ENCODE measurements at regions not wholly inside any gene's neighbourhood (a gene's known extent, or its start where the extent isn't known, plus 50 kb on each side); places are given as distances from the start of the nearest gene placed in this dataset.

- Histone ChIP-seq H3K4me3 (no peak overlapping the region), H3K4me1 (peaks cover 0 to 13% (median 8%) of the 10 kb centered on the region in 4 donors), H3K27me3 (no peaks in the 10 kb centered on the region), H3K9me3 (no peaks in the 10 kb centered on the region), H3K27ac (no peak overlapping the region), H3K36me3 (no peaks in the 10 kb centered on the region)
- WGBS, 2 donors = 94 to 95% methylated on average over 10 of the region's 10 CpGs
- no peak for ATAC-seq (ENCODE audit: low FRiP score in 2 of 2)
- no peak for DNase-seq
- TF ChIP-seq POLR2A (IDR thresholded peaks at IDR 0.05) (no peak), POLR2AphosphoS5 (IDR thresholded peaks at IDR 0.05) (no peak), EP300 (IDR thresholded peaks at IDR 0.05) (no peak), CTCF (IDR thresholded peaks at IDR 0.05) (no peak)
Measured at GRCh38 chr9:89865981-89866380, 261.2 kb downstream of the GADD45G start.

- TF ChIP-seq EP300 (IDR thresholded peaks at IDR 0.05) = no peak
- no peak for TF ChIP-seq CTCF (IDR thresholded peaks at IDR 0.05)
- TF ChIP-seq POLR2A (IDR thresholded peaks at IDR 0.05) = no peak
- no peak for TF ChIP-seq POLR2AphosphoS5 (IDR thresholded peaks at IDR 0.05)
- peaks cover 0 to 13% (median 8%) of the 10 kb centered on the region in 4 donors for H3K4me1 ChIP-seq
- no peaks in the 10 kb centered on the region for H3K27me3 ChIP-seq
- whole genome bisulfite sequencing, 2 donors = 84 to 92% methylated on average over 3 of the region's 3 CpGs
- H3K36me3 ChIP-seq = no peaks in the 10 kb centered on the region
- no peaks in the 10 kb centered on the region for H3K9me3 ChIP-seq
- no peak overlapping the region for H3K27ac ChIP-seq
- no peak overlapping the region for H3K4me3 ChIP-seq
- DNase-seq (no peak), ATAC-seq (ENCODE audit: low FRiP score in 2 of 2) (no peak)
Measured at GRCh38 chr9:89866701-89867100, 261.9 kb downstream of the GADD45G start.

GRCh38 chr9:89868100-89868499 lies 263.3 kb downstream of the GADD45G start:
- WGBS, 2 donors = 90 to 97% methylated on average over 3 to 4 of the region's 4 CpGs

GRCh38 chr9:89869793-89870580 lies 265.2 kb downstream of the GADD45G start:
- DNase-seq (peak in 1 of 2 donors; percentile 1), ATAC-seq (ENCODE audit: low FRiP score in 2 of 2) (peak in 1 of 2 donors; percentile 22)
- Histone ChIP-seq H3K27me3 (no peaks in the 10 kb centered on the region), H3K4me1 (peaks cover 10 to 18% (median 13%) of the 10 kb centered on the region in 4 donors), H3K9me3 (no peaks in the 10 kb centered on the region), H3K27ac (no peak overlapping the region), H3K36me3 (no peaks in the 10 kb centered on the region), H3K4me3 (no peak overlapping the region)
- TF ChIP-seq CTCF (IDR thresholded peaks at IDR 0.05) (no peak), POLR2A (IDR thresholded peaks at IDR 0.05) (no peak), POLR2AphosphoS5 (IDR thresholded peaks at IDR 0.05) (no peak), EP300 (IDR thresholded peaks at IDR 0.05) (no peak)
- WGBS, 2 donors = 85 to 86% methylated on average over 6 to 7 of the region's 7 CpGs

More at GRCh38 chr9:89868100-89868499, 263.3 kb downstream of the GADD45G start:
- no peaks in the 10 kb centered on the region for H3K9me3 ChIP-seq
- H3K27me3 ChIP-seq = no peaks in the 10 kb centered on the region
- no peak overlapping the region for H3K4me3 ChIP-seq
- DNase-seq (no peak), ATAC-seq (ENCODE audit: low FRiP score in 2 of 2) (no peak)
- TF ChIP-seq CTCF (IDR thresholded peaks at IDR 0.05) = no peak
- TF ChIP-seq POLR2AphosphoS5 (IDR thresholded peaks at IDR 0.05) = no peak
- no peak for TF ChIP-seq POLR2A (IDR thresholded peaks at IDR 0.05)
- H3K36me3 ChIP-seq = no peaks in the 10 kb centered on the region
- no peak overlapping the region for H3K27ac ChIP-seq
- peaks cover 0 to 3% (median 2%) of the 10 kb centered on the region in 4 donors for H3K4me1 ChIP-seq

Measured in upper lobe of left lung (tissue), 6 donors.